ENCODE measurements at regions not wholly inside any gene's neighbourhood (a gene's known extent, or its start where the extent isn't known, plus 50 kb on each side); places are given as distances from the start of the nearest gene placed in this dataset.

DNA sequence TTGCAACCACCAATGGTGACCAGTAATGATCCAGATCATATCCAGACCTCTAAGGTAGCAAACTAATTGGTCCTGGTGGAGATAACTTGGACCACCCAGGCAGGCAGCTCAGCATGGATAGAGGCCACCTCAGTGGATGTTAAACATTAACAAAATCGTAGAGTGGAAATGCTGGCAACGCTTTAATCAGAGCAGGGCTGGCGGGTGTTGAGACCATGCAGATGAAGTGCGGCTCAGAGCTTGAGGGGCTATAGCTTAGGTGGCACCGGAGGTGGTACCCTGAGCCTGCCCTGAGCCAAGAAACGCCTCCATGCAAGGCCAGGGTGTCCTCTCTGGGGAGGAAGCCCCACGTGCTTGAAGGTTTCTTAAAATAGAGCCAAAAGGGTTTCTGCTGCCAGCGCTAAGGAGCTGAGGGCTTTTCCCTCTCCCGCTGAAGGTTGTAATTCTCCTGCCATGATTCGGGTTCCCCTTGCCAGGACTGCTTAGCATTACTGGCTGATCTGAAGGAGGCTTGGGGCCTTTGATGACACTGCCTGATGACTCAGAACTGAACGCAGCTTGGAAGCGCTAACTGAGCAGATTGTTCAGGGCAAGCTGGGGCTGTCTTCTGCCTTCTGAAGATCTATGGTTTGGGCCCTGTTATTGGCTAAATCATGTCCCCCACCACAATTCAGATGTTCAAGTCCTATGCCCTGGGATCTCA, 177.8 kb upstream of the ATP6AP2 start:
- H3K4me1 ChIP-seq (ENCODE audit: control insufficient read depth in 1 of 2, insufficient read depth in 1 of 2, low read depth in 1 of 2, low read length in 1 of 2) = peaks cover 9% of the 10 kb centered on the region in 2 experiments
- H3K36me3 ChIP-seq = no peaks in the 10 kb centered on the region
- H3K9me3 ChIP-seq = no peaks in the 10 kb centered on the region
- H3K27ac ChIP-seq = no peak overlapping the region
- no peaks in the 10 kb centered on the region for H3K27me3 ChIP-seq
- H3K4me3 ChIP-seq (ENCODE audit: low read depth in 1 of 2, low read length in 1 of 2) = no peak overlapping the region
- TF ChIP-seq CTCF (IDR thresholded peaks at IDR 0.05) = no peak

DNA sequence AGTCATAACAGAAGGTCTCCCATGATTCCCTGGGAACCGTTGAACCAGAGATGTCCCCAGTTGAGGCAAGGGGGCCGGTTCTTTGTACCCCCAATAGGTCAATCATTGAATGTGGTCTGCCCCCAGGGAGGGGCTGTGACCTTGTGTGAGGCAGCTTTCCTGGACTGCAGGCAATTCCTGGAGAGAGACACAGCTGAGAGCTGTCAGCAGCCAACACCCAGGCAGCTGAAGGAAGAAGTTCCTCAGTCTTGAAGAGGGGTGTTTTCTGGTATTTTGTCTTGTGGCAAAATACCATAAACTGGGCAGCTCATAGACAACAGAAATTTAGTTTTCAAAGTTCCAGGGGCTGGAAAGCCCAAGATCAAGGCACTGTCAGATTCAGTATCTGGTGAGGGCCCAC, 185.7 kb upstream of the ATP6AP2 start:
- H3K27me3 ChIP-seq = no peaks in the 10 kb centered on the region
- no peak overlapping the region for H3K27ac ChIP-seq
- H3K4me3 ChIP-seq (ENCODE audit: low read depth in 1 of 2, low read length in 1 of 2) = no peak overlapping the region
- no peak for TF ChIP-seq CTCF (IDR thresholded peaks at IDR 0.05)
- H3K9me3 ChIP-seq = no peaks in the 10 kb centered on the region
- H3K4me1 ChIP-seq (ENCODE audit: control insufficient read depth in 1 of 2, insufficient read depth in 1 of 2, low read depth in 1 of 2, low read length in 1 of 2) = no peaks in the 10 kb centered on the region
- H3K36me3 ChIP-seq = no peaks in the 10 kb centered on the region

DNA sequence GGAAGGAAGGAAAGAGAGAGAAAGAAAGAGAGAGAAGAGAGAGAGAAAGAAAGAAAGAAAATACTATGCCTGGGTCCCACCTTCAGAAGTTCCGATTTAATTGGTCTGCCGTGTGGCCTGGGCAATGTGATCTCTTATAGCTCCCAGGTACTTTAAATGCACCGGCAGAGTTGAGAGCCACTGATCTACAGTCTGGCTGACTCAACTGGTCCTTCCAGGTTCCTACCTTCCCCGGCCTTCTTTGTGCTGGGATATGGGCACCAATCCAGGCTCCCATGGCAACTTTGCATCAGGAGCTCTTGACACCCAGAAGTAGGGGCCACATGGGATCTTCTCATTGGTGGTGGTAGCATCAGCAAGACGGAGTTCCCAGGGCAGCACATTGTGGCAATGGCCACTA, 186.5 kb upstream of the ATP6AP2 start:
- no peaks in the 10 kb centered on the region for H3K36me3 ChIP-seq
- TF ChIP-seq CTCF (IDR thresholded peaks at IDR 0.05) = no peak
- no peaks in the 10 kb centered on the region for H3K27me3 ChIP-seq
- no peaks in the 10 kb centered on the region for H3K4me1 ChIP-seq (ENCODE audit: control insufficient read depth in 1 of 2, insufficient read depth in 1 of 2, low read depth in 1 of 2, low read length in 1 of 2)
- H3K9me3 ChIP-seq = no peaks in the 10 kb centered on the region
- no peak overlapping the region for H3K27ac ChIP-seq
- no peak overlapping the region for H3K4me3 ChIP-seq (ENCODE audit: low read depth in 1 of 2, low read length in 1 of 2)

GRCh38 chrX:40392599-40392998, 188.2 kb upstream of the ATP6AP2 start:
- no peaks in the 10 kb centered on the region for H3K4me1 ChIP-seq (ENCODE audit: control insufficient read depth in 1 of 2, insufficient read depth in 1 of 2, low read depth in 1 of 2, low read length in 1 of 2)
- no peaks in the 10 kb centered on the region for H3K27me3 ChIP-seq
- no peaks in the 10 kb centered on the region for H3K9me3 ChIP-seq
- no peaks in the 10 kb centered on the region for H3K36me3 ChIP-seq
- no peak overlapping the region for H3K4me3 ChIP-seq (ENCODE audit: low read depth in 1 of 2, low read length in 1 of 2)
- TF ChIP-seq CTCF (IDR thresholded peaks at IDR 0.05) = no peak
- H3K27ac ChIP-seq = no peak overlapping the region

GRCh38 chrX:40391662-40392061, 189.1 kb upstream of the ATP6AP2 start:
- Histone ChIP-seq H3K4me1 (ENCODE audit: control insufficient read depth in 1 of 2, insufficient read depth in 1 of 2, low read depth in 1 of 2, low read length in 1 of 2) (peaks cover 8% of the 10 kb centered on the region in 2 experiments), H3K36me3 (no peaks in the 10 kb centered on the region), H3K4me3 (ENCODE audit: low read depth in 1 of 2, low read length in 1 of 2) (no peak overlapping the region), H3K27ac (no peak overlapping the region), H3K9me3 (no peaks in the 10 kb centered on the region), H3K27me3 (no peaks in the 10 kb centered on the region)
- TF ChIP-seq CTCF (IDR thresholded peaks at IDR 0.05) = no peak
